ENCODE measurements at regions not wholly inside any gene's neighbourhood (a gene's known extent, or its start where the extent isn't known, plus 50 kb on each side); places are given as distances from the start of the nearest gene placed in this dataset.

GRCh38 chr3:18064586-18064985 lies 322.2 kb upstream of the TBC1D5 start:
- POLR2A ChIA-PET, result no interaction called here
- WGBS (ENCODE audit: low lambda C conversion rate), result 100% methylated on average over 1 of the region's 1 CpG

More at GRCh38 chr3:18064586-18064985, 322.2 kb upstream of the TBC1D5 start:
- no peaks in the 10 kb centered on the region for H3K79me2 ChIP-seq (ENCODE audit: insufficient read depth)
- TF ChIP-seq, protein P1, sequence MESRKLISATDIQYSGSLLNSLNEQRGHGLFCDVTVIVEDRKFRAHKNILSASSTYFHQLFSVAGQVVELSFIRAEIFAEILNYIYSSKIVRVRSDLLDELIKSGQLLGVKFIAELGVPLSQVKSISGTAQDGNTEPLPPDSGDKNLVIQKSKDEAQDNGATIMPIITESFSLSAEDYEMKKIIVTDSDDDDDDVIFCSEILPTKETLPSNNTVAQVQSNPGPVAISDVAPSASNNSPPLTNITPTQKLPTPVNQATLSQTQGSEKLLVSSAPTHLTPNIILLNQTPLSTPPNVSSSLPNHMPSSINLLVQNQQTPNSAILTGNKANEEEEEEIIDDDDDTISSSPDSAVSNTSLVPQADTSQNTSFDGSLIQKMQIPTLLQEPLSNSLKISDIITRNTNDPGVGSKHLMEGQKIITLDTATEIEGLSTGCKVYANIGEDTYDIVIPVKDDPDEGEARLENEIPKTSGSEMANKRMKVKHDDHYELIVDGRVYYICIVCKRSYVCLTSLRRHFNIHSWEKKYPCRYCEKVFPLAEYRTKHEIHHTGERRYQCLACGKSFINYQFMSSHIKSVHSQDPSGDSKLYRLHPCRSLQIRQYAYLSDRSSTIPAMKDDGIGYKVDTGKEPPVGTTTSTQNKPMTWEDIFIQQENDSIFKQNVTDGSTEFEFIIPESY (IDR thresholded peaks at IDR 0.05; ENCODE audit: borderline replicate concordance, low read depth), result no peak
- no peak for TF ChIP-seq EP300 (IDR thresholded peaks at IDR 0.05; ENCODE audit: borderline replicate concordance in 1 of 2, low read depth in 1 of 2, low read length in 1 of 2)
- TF ChIP-seq CHD2 (IDR thresholded peaks at IDR 0.05; ENCODE audit: low read length, partially characterized antibody), result no peak
- TF ChIP-seq RAD21 (IDR thresholded peaks at IDR 0.05; ENCODE audit: low read length), result no peak
- no peak for TF ChIP-seq GATA2 (CRISPR knock-in tag; IDR thresholded peaks at IDR 0.05)
- TF ChIP-seq MAX (IDR thresholded peaks at IDR 0.05; ENCODE audit: low read depth), result no peak
- TF ChIP-seq FOXM1 (IDR thresholded peaks at IDR 0.05; ENCODE audit: low read depth), result no peak
- no peak for TF ChIP-seq REST (IDR thresholded peaks at IDR 0.05; ENCODE audit: low read depth, low read length)
- no peak for TF ChIP-seq FOSL2 (IDR thresholded peaks at IDR 0.05; ENCODE audit: borderline replicate concordance, low read depth)
- no peak for TF ChIP-seq RCOR1 (IDR thresholded peaks at IDR 0.05; ENCODE audit: low read length)
- TF ChIP-seq JUND (IDR thresholded peaks at IDR 0.05), result no peak
- no peak for TF ChIP-seq POLR2AphosphoS5 (IDR thresholded peaks at IDR 0.05; ENCODE audit: low read depth, low read length)
- no peak for TF ChIP-seq SIN3A (IDR thresholded peaks at IDR 0.05; ENCODE audit: borderline replicate concordance, low read depth, low read length)
- TF ChIP-seq RFX5 (IDR thresholded peaks at IDR 0.05; ENCODE audit: low read length), result no peak
- H3K4me2 ChIP-seq, result no peak overlapping the region
- no peaks in the 10 kb centered on the region for H3K9me3 ChIP-seq
- no peak overlapping the region for H3K27ac ChIP-seq (ENCODE audit: low read depth in 2 of 2, low read length in 1 of 2)
- H3K27me3 ChIP-seq (ENCODE audit: insufficient read depth), result no peaks in the 10 kb centered on the region
- no peak overlapping the region for H3K4me3 ChIP-seq (ENCODE audit: low read depth in 2 of 2, low read length in 1 of 2)
- H3K4me1 ChIP-seq (ENCODE audit: control insufficient read depth in 1 of 2, insufficient read depth in 2 of 2, low read depth in 1 of 2, low read length in 1 of 2), result peaks cover 2 to 5% of the 10 kb centered on the region in 2 experiments
- H3K36me3 ChIP-seq (replicated peaks in 1 of 2; ENCODE audit: control insufficient read depth in 1 of 2, insufficient read depth in 2 of 2, low read length in 1 of 2), result no peaks in the 10 kb centered on the region
- no peak overlapping the region for H3K9ac ChIP-seq
- H4K20me1 ChIP-seq (ENCODE audit: insufficient read depth), result no peaks in the 10 kb centered on the region
- CTCF ChIA-PET, result interaction anchor here (0.9 kb wide), 1 partner anchor 18 kb away, joined by 3 read pairs; no protein-coding TSS in a partner anchor
- peaks cover 5% of the 10 kb centered on the region for H3F3A ChIP-seq (replicated peaks; ENCODE audit: insufficient read depth)
- no peak for DNase-seq
- no peak overlapping the region for H2AFZ ChIP-seq (ENCODE audit: low read depth)
- H3K9me2 ChIP-seq, result no peaks in the 10 kb centered on the region

All from SK-N-SH (cell line).